SK-N-MC (cell line): ENCODE measurements at regions not wholly inside any gene's neighbourhood (a gene's known extent, or its start where the extent isn't known, plus 50 kb on each side); places are given as distances from the start of the nearest gene placed in this dataset.

Experiments used
- EZH2 ChIP-seq: fragments of 200-600 bp; sonication (generic); IDR thresholded peaks from one replicate; pipeline ENCODE4 v1.6.1; 2017; ENCODE audit warnings: antibody characterized with exemption
- FOXP2 ChIP-seq: optimal IDR thresholded peaks from 2 replicates; pipeline ENCODE3; 2011; ENCODE audit warnings: mild to moderate bottlenecking, moderate library complexity; ENCODE audit not compliant: insufficient read depth; ENCODE audit errors: extremely low read length, control extremely low read depth
- POLR2AphosphoS5 ChIP-seq: IDR thresholded peaks from 2 replicates; pipeline ENCODE4 v1.6.1; 2012; ENCODE audit warnings: mild to moderate bottlenecking, low read depth, low read length, borderline replicate concordance

GRCh38 chr5:141763541-141763940, 81.5 kb upstream of the ARAP3 start:
- TF ChIP-seq EZH2 (no peak), POLR2AphosphoS5 (no peak), FOXP2 (no peak)
